ENCODE measurements at regions not wholly inside any gene's neighbourhood (a gene's known extent, or its start where the extent isn't known, plus 50 kb on each side); places are given as distances from the start of the nearest gene placed in this dataset.

GRCh38 chr16:16904601-16905000 lies 525.7 kb downstream of the NPIPA7 start:
- TF ChIP-seq, protein P1, sequence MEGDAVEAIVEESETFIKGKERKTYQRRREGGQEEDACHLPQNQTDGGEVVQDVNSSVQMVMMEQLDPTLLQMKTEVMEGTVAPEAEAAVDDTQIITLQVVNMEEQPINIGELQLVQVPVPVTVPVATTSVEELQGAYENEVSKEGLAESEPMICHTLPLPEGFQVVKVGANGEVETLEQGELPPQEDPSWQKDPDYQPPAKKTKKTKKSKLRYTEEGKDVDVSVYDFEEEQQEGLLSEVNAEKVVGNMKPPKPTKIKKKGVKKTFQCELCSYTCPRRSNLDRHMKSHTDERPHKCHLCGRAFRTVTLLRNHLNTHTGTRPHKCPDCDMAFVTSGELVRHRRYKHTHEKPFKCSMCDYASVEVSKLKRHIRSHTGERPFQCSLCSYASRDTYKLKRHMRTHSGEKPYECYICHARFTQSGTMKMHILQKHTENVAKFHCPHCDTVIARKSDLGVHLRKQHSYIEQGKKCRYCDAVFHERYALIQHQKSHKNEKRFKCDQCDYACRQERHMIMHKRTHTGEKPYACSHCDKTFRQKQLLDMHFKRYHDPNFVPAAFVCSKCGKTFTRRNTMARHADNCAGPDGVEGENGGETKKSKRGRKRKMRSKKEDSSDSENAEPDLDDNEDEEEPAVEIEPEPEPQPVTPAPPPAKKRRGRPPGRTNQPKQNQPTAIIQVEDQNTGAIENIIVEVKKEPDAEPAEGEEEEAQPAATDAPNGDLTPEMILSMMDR (IDR thresholded peaks at IDR 0.05; ENCODE audit: insufficient read depth, low read length, poor library complexity, severe bottlenecking), result no peak
- no peak for TF ChIP-seq EZH2phosphoT487 (conservative IDR thresholded peaks at IDR 0.05; ENCODE audit: low read length)

Measured in SU-DHL-6 (cell line).